Bronchial epithelial cell (primary cell): ENCODE measurements at regions not wholly inside any gene's neighbourhood (a gene's known extent, or its start where the extent isn't known, plus 50 kb on each side); places are given as distances from the start of the nearest gene placed in this dataset.

Experiments
- DNase-seq: peaks from one replicate; pipeline ENCODE4 v3.0.0-alpha.2; 2010; ENCODE audit warnings: low read depth
- FAIRE-seq: peaks from 2 replicates; lab custom pipeline; 2011; peaks lifted over from hg19 to GRCh38; lab: Jason Lieb, UNC
- H3K27me3 ChIP-seq: 2 replicates; pipeline ENCODE4 v1.5.1; 2011; ENCODE audit warnings: low read length; ENCODE audit not compliant: control insufficient read depth, insufficient read depth
- H3K36me3 ChIP-seq: 2 replicates; pipeline ENCODE4 v1.5.1; 2011; ENCODE audit warnings: low read length; ENCODE audit not compliant: control insufficient read depth, insufficient read depth
- H3K4me3 ChIP-seq: 2 replicates; pipeline ENCODE4 v1.5.1; 2011; ENCODE audit warnings: mild to moderate bottlenecking, low read depth, low read length, control low read depth
- TF ChIP-seq, protein P1 (sequence below): IDR thresholded peaks from 2 replicates; pipeline ENCODE4 v1.5.1; 2011; ENCODE audit warnings: mild to moderate bottlenecking, moderate library complexity, low read length, control low read depth, inconsistent platforms; ENCODE audit not compliant: insufficient read depth, severe bottlenecking

- Histone ChIP-seq H3K4me3 (no peak overlapping the region), H3K27me3 (no peaks in the 10 kb centered on the region), H3K36me3 (no peaks in the 10 kb centered on the region)
- DNase-seq (no peak), FAIRE-seq (no peak)
- TF ChIP-seq, protein P1, sequence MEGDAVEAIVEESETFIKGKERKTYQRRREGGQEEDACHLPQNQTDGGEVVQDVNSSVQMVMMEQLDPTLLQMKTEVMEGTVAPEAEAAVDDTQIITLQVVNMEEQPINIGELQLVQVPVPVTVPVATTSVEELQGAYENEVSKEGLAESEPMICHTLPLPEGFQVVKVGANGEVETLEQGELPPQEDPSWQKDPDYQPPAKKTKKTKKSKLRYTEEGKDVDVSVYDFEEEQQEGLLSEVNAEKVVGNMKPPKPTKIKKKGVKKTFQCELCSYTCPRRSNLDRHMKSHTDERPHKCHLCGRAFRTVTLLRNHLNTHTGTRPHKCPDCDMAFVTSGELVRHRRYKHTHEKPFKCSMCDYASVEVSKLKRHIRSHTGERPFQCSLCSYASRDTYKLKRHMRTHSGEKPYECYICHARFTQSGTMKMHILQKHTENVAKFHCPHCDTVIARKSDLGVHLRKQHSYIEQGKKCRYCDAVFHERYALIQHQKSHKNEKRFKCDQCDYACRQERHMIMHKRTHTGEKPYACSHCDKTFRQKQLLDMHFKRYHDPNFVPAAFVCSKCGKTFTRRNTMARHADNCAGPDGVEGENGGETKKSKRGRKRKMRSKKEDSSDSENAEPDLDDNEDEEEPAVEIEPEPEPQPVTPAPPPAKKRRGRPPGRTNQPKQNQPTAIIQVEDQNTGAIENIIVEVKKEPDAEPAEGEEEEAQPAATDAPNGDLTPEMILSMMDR, result no peak
These were observed 437.4 kb upstream of the POU3F3 start for GRCh38 chr2:104416339-104417000.

DNA sequence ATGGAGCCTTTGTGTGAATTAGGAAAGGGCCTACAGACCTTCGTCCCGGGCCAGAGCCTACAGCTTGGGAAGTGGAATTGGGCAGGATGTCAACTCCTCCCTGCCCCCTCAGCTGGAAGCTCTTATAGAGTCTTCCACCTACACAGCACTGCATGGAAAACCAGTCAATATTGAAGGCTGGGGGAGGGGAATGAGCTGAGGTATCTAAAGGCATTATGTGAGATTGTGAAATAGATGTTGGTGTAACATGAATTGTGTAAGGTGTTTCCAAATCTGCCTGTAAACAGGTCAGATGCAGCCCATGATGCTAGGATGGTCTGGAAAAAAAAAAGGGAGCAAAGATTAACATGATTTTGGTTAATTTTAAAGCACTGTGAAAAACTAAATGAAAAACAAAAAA lies 433.5 kb upstream of the POU3F3 start:
- DNase-seq, result no peak
- no peak overlapping the region for H3K4me3 ChIP-seq
- TF ChIP-seq, protein P1, result no peak
- no peak for FAIRE-seq
- no peaks in the 10 kb centered on the region for H3K27me3 ChIP-seq
- H3K36me3 ChIP-seq, result no peaks in the 10 kb centered on the region

- Histone ChIP-seq H3K36me3 (no peaks in the 10 kb centered on the region), H3K4me3 (no peak overlapping the region), H3K27me3 (no peaks in the 10 kb centered on the region)
- FAIRE-seq (no peak), DNase-seq (no peak)
- TF ChIP-seq, protein P1, result no peak
These were observed 433.0 kb upstream of the POU3F3 start for GRCh38 chr2:104420953-104421352.

DNA sequence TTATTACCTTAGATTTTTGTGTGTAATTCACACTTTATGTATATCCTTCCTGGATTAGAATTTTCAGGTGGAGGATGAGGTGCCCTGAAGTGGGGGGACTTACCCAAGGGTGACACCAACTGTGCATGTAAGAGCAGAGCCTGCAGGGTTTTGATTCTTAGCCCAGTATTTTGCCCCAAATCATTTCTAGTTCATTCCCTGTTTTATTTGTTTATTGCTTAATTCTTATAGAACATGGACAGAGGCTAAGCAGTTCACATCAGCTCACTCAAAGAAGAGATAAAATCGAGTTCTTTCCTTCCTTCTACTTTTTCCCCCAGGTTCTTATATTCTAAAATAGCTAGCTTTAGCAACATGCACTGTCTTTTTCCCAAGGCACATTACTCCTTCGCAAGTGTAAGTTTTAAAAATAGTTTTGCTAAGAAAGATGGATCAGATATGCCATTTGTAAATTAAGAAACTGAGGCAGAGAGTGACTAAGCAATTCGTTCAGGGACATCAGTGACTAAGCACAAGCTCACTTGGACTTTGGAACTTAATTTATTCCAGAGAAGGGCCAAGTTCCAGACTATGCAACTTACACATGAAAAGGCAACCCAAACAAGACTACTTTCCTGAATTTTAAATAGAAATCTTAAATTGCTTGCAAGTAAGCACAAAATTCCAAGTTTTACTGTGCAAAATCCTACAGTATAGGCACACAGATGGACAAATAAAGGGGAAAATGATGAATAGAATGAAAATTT lies 427.9 kb upstream of the POU3F3 start:
- H3K27me3 ChIP-seq, result no peaks in the 10 kb centered on the region
- DNase-seq (no peak), FAIRE-seq (no peak)
- TF ChIP-seq, protein P1, result no peak
- no peak overlapping the region for H3K4me3 ChIP-seq
- H3K36me3 ChIP-seq, result no peaks in the 10 kb centered on the region

GRCh38 chr2:104428155-104428554 lies 425.8 kb upstream of the POU3F3 start:
- FAIRE-seq (no peak), DNase-seq (no peak)
- H3K36me3 ChIP-seq, result no peaks in the 10 kb centered on the region
- TF ChIP-seq, protein P1, result no peak
- no peak overlapping the region for H3K4me3 ChIP-seq
- no peaks in the 10 kb centered on the region for H3K27me3 ChIP-seq
